ENCODE measurements at regions not wholly inside any gene's neighbourhood (a gene's known extent, or its start where the extent isn't known, plus 50 kb on each side); places are given as distances from the start of the nearest gene placed in this dataset.
A peak's percentile ranks its signal among the peaks of the same experiment; 100 is the strongest.

DNA sequence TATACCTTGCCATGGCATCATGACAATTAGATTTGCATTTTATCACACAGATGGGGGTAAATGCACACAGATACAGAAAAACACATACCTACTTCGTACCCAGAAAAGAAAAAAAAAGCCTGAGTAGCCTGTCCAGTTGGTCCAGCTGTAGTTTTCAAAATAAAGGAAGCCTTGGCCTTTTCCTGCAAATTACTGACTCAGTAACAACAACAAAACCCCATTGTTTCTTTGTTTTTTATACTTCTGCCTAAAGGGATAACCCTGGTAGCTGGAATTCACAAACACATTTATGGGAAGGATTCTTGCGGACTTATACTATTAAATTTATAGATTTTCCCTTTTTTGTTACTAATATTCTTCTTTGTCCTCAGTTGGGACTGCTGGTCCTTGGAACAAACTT lies 156.4 kb upstream of the PCDH10 start:
- FAIRE-seq: no peak
- no peaks in the 10 kb centered on the region for H3K36me3 ChIP-seq (ENCODE audit: control insufficient read depth, insufficient read depth, low read length)
- H3K27me3 ChIP-seq (ENCODE audit: control insufficient read depth, insufficient read depth, low read length): no peaks in the 10 kb centered on the region
- TF ChIP-seq, protein P1, sequence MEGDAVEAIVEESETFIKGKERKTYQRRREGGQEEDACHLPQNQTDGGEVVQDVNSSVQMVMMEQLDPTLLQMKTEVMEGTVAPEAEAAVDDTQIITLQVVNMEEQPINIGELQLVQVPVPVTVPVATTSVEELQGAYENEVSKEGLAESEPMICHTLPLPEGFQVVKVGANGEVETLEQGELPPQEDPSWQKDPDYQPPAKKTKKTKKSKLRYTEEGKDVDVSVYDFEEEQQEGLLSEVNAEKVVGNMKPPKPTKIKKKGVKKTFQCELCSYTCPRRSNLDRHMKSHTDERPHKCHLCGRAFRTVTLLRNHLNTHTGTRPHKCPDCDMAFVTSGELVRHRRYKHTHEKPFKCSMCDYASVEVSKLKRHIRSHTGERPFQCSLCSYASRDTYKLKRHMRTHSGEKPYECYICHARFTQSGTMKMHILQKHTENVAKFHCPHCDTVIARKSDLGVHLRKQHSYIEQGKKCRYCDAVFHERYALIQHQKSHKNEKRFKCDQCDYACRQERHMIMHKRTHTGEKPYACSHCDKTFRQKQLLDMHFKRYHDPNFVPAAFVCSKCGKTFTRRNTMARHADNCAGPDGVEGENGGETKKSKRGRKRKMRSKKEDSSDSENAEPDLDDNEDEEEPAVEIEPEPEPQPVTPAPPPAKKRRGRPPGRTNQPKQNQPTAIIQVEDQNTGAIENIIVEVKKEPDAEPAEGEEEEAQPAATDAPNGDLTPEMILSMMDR (IDR thresholded peaks at IDR 0.05; ENCODE audit: insufficient read depth, low read length, severe bottlenecking): no peak
- no peak overlapping the region for H3K4me3 ChIP-seq (ENCODE audit: low read depth, low read length)
- DNase-seq (ENCODE audit: low read depth): no peak

DNA sequence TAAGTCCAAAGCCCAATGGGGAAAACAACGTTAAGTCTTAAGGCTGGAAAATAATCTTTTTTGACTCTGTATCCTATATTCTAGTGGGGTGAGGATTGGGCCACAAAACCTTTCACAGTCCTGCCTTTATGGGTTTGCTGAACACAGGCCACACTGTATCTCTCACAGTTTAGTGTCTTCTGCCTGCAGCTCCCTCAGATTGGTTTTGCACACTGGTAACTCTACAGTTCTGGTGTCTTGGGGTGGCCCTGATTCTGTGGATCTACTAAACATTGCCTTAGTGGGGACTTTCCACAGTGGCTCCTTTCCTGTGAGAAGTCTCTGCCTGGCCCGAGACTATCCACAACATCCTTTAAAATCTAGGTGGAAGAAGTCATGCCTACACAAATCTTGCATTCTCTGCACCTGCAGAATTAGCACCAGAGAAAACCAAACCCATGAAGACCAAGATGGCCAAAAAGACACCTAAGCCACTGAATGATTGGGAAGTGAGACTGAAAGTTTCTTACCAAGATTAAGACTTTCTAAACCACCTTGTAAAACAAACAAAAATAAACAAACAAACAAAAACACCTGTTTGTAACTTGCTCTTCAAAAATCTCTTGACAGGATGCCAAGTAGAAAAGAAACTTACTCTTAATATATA lies 150.4 kb upstream of the PCDH10 start:
- no peak for FAIRE-seq

DNA sequence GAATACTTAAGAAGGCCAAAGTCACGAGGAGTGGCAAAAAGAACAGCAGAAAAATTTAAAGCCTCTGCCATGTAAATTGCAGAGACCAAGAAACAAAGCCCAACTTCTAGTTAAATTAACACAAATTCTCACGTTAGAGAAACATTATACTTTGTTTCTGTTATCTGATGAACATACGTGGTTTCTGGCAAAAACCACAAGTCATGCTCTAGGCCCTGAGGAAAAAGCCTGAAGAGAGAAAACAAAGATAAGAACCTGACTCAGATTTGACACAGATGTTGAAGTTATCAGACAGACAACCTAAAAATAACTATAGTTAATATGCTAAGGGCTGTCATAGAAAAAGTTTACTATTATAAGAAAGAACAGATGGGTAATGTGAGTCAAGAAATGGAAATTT lies 149.1 kb upstream of the PCDH10 start:
- Histone ChIP-seq H3K4me3 (ENCODE audit: low read depth, low read length) (no peak overlapping the region), H3K36me3 (ENCODE audit: control insufficient read depth, insufficient read depth, low read length) (no peaks in the 10 kb centered on the region), H3K27me3 (ENCODE audit: control insufficient read depth, insufficient read depth, low read length) (no peaks in the 10 kb centered on the region)
- peak; percentile 1 for DNase-seq (ENCODE audit: low read depth)
- FAIRE-seq: no peak
- TF ChIP-seq, protein P1 (IDR thresholded peaks at IDR 0.05; ENCODE audit: insufficient read depth, low read length, severe bottlenecking): no peak

More for the DNA sequence above, 150.4 kb upstream of the PCDH10 start:
- no peaks in the 10 kb centered on the region for H3K36me3 ChIP-seq (ENCODE audit: control insufficient read depth, insufficient read depth, low read length)
- H3K27me3 ChIP-seq (ENCODE audit: control insufficient read depth, insufficient read depth, low read length): no peaks in the 10 kb centered on the region
- DNase-seq (ENCODE audit: low read depth): no peak
- TF ChIP-seq, protein P1 (IDR thresholded peaks at IDR 0.05; ENCODE audit: insufficient read depth, low read length, severe bottlenecking): no peak
- no peak overlapping the region for H3K4me3 ChIP-seq (ENCODE audit: low read depth, low read length)

DNA sequence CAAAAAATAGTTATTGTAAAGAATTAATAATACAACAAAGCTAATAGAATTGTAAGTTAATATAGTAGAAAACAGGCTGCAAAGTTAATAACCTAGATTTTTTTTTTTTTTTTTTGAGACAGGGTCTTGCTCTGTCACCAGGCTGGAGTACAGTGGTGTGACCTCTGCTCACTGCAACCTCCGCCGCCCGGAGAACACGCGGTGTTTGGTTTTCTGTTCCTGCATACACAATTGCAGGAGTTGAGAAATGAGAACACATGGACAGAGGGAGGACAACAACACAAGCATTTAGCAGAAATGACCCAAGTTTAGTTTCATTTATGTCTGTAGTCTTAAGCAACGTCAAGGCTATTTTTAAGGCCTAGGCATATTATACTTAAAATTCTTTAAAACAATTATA lies 145.9 kb upstream of the PCDH10 start:
- Histone ChIP-seq H3K36me3 (ENCODE audit: control insufficient read depth, insufficient read depth, low read length) (no peaks in the 10 kb centered on the region), H3K27me3 (ENCODE audit: control insufficient read depth, insufficient read depth, low read length) (no peaks in the 10 kb centered on the region), H3K4me3 (ENCODE audit: low read depth, low read length) (no peak overlapping the region)
- TF ChIP-seq, protein P1 (IDR thresholded peaks at IDR 0.05; ENCODE audit: insufficient read depth, low read length, severe bottlenecking): no peak
- FAIRE-seq (no peak), DNase-seq (ENCODE audit: low read depth) (no peak)

DNA sequence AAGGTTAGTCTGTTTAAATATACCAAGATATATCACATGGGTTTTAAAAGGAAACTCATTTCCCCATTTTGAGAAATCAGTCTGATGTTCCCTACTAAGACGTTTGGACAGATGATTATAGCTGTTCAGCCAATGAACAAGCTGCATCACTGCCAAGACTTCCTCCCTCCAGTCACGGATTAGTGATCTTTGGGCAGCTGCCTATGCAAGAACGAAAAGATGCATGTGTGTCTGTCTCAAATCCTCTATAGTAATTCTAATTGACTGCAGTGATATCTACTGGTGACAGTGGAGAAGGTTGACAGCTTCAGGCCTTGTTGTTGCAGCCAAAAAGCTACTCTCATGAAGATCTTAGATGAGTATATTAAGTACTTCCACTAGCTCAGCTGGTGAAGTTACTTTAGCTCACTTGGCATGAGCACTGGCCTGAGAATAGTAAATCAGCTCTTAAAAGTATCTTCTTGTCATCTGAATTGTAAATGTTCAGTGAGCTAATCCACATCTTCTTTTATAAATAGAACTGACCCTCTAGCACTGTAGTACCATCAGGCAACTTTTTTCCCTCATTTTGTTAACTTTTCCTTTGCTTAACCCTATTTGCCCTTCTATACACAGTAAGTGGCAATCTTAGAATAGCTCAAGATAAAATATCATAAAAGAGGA lies 134.5 kb upstream of the PCDH10 start:
- TF ChIP-seq, protein P1 (IDR thresholded peaks at IDR 0.05; ENCODE audit: insufficient read depth, low read length, severe bottlenecking): no peak
- H3K4me3 ChIP-seq (ENCODE audit: low read depth, low read length): no peak overlapping the region
- no peaks in the 10 kb centered on the region for H3K27me3 ChIP-seq (ENCODE audit: control insufficient read depth, insufficient read depth, low read length)
- H3K36me3 ChIP-seq (ENCODE audit: control insufficient read depth, insufficient read depth, low read length): no peaks in the 10 kb centered on the region
- no peak for DNase-seq (ENCODE audit: low read depth)
- FAIRE-seq: no peak
